ENCODE measurements at regions not wholly inside any gene's neighbourhood (a gene's known extent, or its start where the extent isn't known, plus 50 kb on each side); places are given as distances from the start of the nearest gene placed in this dataset.
A peak's percentile ranks its signal among the peaks of the same experiment; 100 is the strongest.
"Not testable (repeated sequence)": the region's sequence is repeated elsewhere in the genome, so short reads cannot be mapped to it uniquely, and the experiment has no call there.

DNA sequence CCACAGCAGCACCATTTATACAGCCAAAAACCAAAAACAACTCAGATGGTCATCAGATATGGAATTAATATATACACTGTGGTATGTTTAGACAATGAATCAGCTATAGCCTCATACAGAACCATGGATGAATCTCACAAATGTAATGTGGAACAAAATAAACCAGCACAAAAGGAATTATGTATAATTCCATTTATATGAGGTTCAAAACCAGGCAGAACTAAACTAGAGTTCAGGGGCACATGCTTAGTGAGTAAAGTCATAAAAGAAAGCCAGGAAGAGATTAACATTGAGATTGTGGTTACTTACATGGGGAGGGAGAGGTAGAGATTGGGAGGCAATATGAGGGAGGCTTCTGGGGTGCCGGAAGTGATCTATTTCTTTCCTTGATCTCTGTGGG is 231.1 kb downstream of the COPRS start:
- DNase-seq: no peak

DNA sequence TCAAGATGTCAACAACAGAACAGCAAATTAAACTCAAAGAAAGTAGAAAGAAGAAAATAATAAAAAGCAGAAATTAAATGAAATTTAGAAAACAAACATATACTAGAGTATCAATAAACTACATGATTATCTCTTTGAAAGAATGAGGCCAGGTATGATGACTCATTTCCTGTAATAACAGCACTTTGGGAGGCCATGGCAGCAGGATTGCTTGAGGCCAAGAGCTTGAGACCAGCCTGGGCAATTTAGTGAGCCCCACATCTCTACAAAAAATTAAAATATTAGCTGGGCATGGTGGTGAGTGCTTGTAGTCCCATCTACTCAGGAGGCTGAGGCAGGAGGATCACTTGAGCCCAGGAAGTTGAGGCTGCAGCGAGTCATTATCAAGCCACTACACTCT is 232.5 kb downstream of the RAB11FIP4 start:
- no peak for DNase-seq

DNA sequence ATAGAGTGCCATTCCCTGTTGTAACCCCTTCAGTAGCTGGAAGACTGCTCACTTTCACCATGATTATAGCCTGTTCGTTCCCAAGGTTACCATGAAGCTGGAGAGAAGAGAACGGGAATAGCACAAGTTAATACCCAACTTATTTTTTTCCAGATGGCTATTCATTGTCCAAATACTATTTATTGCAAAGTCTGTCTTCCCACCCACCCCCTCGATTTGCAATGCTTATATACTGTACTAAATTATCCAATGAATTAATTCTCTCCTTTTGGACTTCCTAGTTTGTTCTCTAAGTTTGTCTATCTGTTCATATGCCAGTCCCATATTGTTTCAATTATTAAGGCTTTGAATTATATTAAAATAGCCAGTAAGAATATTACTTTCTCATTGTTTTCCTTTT is 231.0 kb downstream of the RAB11FIP4 start:
- DNase-seq: no peak

DNA sequence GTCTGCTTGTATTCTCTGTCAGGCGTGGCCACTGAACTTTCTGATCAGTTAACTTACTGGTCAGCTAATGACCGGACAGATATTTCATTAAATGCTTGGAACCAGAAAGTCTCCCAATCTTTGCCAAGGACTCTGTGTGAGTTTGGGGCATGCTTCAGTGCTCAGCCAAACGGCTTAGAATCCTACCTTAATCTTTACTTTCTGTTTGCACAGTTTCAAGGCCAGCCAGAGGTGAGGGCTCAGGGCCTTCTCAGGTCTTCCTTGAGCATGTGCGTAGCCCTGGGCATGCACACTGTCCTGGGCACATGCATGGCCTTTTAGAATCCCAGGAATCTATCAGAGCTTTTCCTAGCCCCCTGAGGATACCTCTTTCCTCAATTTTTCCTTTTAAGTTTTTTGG is 230.1 kb downstream of the RAB11FIP4 start:
- no peak for DNase-seq

DNA sequence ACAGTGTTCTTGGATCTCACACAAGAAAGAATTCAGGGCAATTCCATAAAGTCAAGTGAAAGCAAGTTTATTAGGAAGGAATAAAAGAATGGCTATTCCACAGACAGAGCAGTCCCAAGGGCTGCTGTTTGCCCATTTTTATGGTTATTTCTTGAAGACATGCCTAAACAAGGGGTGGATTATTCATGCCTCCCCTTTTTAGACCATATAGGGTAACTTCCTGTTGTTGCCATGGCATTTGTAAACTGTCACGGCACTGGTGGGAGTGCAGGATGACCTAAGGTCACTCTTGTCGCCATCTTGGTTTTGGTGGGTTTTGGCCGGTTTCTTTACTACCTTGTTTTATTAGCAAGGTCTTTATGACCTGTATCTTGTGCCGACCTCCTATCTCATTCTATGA is 219.6 kb downstream of the RAB11FIP4 start:
- DNase-seq: not testable (repeated sequence)

DNA sequence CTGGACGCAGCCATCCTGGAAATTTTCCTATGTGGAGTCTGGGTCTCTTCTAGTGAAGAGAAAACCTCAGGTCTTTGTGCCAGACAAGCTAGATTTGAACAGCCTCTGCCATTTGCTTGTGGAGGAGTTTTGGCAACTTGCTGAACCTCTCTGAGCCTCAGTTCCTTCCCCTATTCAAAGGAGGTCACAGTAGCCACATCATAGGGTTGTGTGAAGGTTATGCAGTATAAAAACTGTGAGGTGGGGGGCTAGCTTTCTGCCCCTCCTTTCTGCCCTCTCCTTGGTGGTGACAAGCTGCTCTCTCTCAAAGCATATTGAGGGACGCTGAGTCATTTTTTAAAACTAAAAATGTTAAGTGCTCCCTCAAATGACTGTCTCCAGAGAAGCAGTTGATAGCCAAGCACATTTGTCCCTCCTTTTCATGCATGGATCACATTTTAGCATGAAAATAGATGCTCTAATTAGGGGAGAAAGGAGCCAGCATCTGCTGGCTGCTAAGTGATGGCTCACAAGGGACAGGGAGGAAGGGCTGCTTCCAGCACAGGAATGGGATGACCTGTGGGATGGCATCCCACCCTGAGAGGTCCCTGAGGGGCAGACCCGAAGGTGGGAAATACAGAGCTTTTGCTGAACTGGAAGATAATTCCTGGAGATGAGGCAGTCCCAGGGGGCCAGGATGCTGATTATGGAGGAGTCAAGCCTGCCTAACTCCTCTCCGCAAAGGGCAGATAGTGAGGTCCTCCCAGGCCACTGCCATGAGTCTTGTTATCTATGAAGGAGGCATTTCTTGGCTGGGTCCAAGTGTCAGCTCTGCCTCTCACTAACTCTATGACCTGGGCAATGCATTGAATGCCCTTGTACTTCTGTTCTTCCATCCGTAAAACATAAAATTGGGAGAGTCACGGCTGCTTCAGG is 218.8 kb downstream of the RAB11FIP4 start:
- DNase-seq: peak in 7 of 58 donors; percentile 9 to 47 (median 43)

DNA sequence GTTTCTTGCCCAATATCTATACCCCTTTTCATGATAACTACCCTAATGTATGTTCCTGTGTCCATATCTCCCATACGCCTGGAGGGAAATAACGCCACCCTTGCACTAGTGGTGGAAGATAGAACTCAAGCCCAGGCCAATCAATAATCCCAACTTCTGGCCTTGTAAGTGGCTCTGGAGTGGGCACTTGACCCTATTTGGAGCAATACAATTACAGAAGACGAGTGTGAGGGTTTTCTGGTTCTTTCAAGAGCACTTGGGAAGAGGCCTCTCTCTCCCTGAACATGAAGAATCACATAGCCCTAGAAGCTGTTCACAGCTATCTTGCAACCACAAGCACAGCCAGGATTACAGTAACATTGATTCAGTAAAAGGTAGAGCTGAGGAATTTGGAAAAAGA is 217.9 kb downstream of the RAB11FIP4 start:
- no peak for DNase-seq

DNA sequence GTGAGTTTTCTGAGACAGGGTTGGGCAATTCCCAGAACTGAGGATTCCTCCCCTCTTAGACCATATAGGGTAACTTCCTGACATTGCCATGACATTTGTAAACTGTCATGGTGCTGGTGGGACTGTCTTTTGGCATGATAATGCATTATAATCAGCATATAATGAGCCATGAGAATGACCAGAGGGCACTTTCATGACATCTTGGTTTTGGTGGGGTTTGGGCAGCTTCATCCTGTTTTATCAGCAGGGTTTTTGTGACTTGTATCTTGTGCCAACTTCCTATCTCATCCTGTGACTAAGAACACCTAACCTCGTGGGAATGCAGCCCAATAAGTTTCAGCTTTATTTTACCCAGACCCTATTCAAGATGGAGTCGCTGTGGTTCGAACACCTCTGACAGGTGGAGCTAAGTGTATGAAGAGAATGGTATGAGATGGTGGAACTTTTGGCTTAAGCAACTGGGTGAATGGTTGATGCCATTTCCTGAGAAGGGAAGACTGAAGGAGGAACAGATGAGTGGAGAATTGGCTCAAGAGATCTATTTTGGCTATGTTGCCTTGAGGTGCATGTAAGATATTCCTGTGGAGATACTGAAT is 217.3 kb downstream of the RAB11FIP4 start:
- no peak for DNase-seq

DNA sequence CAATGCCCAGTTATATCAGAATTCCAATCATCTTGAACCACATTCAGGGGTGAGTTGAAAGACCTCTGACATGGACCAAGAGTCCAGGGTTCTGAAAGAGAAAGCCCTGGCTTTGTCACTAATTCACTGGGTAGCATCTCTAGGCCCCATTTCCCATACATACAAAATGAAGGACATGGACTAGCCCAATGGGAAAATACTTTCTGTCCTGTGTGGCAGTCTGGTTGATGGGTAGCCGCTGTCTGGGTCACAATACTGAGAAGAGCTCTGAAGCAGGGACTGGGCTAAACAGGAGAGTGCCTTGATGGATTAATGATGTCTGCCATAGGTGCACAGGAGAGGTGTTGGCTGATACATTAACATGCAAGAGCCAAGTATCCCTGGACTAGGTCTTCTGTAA is 214.3 kb downstream of the RAB11FIP4 start:
- DNase-seq: no peak

DNA sequence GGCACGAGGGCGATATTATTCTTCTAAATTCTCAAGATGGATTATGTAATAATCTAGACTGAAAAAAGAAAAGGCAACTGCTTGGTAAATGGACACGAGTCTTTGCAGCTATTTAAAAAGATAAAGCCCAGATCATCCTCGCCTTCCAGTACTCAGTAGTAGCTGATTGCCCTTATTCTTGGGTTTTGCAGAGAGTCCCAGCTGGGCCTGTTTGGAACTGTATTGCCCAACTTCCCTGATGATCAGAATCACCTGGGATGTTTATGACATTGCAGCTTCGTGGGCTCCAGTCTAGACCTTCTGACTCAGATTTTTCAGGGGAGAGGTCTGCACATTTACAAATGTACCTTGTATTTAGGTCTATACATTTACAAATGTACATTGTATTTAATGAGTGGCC is 213.5 kb downstream of the RAB11FIP4 start:
- no peak for DNase-seq

DNA sequence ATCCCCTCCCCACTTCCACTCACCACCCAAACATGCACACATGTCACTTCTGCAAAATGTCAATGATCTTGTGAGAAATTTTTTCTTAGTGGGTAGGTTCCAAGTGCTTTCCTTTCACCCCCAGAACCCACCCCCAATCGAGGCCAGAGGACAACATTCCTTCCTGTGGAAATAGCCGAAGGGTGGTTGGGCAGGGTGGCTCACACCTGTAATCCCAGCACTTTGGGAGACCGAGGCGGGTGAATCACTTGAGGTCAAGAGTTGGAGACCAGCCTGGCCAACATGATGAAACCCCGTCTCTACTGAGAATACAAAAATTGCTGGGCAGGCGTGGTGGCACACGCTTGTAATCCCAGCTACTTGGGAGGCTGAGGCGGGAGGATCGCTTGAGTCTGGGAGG is 208.7 kb downstream of the RAB11FIP4 start:
- not testable (repeated sequence) for DNase-seq

DNA sequence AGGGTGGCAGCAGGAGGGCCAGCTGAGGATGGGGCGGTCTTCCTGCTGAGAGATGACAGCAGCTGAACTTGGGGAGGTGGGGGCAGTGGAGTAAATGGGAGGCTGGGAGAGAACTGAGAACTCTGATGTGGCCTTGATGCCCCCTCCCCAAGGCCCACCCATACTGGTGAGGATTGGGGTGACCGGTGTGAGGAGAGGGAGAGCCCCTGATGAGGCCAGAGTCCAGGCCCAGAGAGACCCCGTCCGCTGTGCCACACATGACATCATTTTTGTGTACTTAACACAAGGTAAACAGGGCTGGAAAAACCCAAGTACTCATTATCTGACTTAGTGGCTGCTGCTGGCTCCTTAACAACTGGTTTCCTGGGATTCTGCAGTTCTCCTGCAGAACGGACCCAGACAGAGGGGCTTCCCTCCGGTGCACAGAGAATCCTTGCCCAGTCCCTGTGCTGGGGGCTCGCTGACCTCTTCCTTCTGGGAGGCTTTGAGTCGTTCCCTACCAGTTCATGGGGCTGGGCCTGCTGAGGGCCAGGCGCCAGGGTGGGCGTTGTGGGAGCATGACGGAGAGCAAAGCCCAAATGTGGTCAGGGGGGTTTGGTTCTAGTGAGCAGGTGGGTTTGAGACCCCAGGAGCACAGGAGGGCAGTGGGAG is 207.6 kb downstream of the RAB11FIP4 start:
- DNase-seq: no peak

DNA sequence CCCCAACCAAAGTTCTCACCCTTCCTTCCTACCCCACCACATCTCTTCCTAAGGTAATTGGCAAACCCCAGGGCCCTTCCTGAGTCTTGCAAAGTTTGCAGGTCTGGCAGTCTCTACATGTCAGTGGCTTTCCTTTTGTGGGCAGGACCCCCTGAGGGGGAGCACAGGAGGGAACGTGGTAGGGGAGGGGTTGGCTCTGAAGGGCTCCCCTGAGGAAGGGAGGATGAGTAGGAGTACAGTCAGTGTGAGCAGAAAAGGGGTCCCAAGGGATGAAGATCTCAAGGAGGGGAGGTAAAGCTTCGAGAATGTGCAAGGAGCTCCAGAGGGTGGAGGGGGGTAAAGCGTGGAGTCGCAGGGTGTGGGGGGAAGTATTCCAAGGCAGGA is 206.9 kb downstream of the RAB11FIP4 start:
- DNase-seq: no peak

DNA sequence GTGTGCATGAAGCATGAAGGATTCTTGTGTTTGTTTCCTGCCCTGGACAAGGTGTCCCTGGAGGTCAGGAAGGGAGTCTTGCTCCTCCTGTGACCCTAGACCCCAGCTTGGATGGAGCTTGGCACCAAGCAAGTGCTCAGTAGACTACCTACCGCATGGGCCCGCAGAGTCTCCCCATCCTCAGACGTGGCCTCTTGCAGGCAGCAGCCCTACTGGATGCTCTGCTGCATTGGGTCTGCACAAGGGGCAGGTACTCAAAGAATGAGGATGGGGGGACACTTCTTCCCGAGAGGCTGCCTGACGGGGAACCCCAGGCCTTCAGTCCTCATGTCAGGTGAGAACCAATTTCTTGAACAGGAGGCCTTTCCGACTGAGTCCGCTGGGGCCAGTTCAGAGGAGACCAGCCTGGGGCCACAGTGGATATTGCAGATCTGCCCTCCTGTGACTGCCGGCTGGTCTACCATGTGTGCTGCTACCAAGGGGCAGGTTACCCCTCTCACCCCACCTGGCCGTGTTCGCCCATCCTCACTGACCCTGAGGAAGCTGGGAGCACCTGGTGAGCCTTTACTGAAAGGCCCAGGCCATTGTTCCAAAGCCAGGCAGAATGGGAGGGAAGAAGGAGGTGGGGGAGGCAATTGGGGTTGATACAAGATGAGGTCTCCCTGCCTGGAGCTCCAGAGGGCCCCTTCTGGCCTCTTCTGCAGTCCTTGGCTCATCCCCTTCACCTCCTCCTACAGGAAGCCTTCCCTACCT is 206.3 kb downstream of the RAB11FIP4 start:
- DNase-seq: no peak

DNA sequence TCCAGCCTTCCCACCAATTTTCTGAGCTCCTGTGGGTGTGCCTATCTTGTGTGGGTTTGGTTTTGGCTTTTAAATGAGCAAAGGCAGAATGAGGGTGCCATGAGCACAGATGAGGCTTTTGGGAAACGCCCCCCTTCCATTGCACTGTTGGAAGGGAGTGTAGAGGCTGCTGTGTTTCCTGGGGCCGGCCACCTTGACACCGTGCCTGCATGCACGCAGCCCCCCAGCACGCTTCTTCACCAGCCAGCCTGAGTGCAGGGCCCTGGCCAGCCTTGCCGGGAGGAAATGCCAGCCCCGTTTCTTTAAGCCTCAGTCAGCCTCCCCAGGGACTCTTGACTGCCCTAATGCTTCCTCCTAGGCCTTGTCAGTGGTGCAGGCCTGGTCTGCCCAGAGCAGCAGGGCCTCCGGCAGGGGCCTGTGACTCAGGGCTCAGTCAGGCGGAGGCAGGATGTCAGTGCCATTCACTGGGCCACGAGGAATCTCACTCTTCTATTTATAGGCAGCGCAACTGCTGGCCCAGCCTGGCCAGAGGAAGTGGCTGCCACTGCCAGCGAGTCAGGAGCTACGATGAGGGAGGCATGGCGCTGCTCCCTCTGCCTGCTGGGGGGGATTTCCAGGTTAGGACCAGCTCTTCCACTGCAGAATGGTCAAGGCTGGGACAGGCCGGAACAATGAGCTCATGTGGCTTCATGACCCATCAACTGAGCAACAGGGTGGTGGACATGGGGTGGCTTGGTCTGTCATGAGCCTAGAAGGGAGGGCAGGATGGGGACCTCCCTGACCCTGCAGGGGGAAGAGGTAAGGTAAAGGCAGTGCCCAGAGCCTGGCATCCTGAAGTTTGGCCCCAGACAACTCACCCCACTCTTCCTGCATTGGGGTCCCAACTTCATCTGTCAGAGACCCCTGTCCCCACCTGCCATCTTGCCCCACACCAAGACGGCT is 205.2 kb downstream of the RAB11FIP4 start:
- peak in 42 of 58 donors; percentile 8 to 70 (median 34) for DNase-seq

DNA sequence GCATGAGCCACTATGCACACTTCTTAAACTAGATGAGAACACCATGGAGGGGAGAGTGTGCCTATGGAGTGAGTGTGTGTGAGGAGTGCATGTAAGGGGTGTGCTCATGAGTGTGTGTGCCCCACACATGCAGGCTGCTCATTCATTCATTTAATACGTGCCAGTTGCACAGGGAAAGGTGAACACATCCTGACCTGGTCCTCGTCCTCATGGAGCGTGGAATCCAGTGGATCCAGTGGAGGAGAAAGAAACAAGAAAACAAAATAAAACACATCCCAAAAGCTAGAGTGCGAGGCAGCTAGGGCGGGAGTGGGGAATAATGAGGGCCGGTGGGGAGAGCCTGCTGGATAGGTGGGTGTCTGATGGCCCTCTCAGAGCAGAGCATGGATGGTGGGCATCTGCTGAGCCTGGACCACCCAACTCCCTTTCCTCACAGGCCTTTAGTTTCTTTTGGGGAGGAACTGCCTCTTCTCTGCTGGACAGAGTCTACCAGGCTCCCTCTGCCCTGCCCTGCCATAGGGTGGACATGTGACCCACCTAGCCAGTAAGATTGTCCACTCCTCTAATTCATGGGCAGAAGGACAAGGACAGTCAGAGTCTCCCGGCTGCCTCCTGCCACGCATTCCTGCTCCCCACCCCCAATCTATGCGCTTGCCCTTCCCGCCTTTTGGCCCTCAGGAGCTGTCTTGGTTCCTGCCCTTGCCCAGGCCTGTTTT is 204.3 kb downstream of the RAB11FIP4 start:
- DNase-seq: no peak

DNA sequence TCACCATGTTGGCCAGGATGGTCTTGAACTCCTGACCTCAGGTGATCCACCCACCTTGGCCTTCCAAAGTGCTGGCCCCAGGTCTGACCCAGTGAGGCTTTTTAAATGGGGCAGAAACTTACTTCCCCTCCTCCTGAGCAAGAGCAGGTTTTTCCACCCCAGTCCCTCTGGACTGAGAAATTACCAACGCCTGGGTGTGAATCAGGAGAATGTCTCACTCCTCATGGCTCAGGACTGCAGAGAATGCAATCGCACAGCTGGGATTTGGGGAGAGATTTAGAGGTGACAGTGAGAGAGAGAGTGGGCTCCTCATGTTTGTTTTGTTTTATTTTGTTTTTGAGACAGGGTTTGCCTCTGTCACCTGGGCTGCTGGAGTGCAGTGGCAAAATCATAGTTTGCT is 203.6 kb downstream of the RAB11FIP4 start:
- no peak for DNase-seq

DNA sequence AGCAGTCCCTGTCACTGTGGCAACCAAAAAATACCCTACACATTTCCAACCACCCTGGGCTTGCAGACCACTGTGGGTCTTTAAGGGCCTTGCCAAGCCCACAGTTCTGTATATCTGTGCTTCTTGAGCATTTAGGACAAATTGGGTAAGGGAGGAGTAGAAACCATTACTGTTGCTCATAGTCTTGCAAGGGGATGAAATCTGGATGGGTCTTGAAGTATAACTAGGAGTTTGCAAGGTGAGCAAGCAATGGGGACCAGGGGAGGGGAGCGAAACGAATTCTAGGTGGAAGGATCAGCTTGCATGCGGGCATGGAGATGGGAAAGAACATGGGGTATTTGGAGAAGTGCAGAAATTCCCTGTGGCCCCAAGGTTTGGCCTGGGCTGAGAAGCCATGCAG is 202.9 kb downstream of the RAB11FIP4 start:
- no peak for DNase-seq

DNA sequence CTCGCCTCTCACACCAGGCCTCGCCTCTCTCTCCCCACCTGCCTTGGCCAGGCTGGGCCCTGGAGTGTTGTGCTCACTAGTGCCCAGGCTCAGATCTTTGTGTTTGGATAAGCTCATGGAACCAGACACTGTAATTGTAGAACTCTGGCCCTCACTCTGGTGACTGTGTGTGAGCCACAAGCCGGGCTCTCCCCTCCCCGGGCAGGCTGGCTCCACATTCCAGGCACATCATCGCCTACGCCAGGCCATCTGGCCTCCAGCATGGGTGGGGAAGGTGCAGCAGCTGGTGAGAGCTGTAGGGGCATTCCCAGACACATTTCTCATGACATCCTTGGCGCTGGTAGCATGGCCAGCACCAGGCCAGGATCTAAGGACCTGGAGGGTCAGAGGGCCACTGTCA is 202.3 kb downstream of the RAB11FIP4 start:
- peak in 8 of 58 donors; percentile 6 to 30 (median 14) for DNase-seq

DNA sequence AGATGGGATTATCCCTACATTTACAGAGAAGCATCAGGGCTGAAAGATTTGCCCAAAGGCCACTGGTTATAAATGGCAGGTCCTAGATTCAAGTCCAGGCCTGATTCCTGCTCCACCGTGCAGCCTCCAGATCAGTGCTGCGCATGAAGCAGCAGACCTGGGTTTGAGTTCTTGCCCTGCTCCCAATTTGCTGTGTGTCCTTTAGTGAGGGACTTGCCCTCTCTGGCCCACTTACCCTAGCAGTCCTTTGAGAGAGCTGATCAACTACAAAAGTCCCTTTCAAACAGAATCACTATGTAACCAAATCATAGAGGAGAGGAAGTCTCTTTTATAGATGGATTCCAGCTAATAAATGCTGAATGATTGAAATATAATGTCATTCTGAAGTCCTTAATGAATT is 200.4 kb downstream of the RAB11FIP4 start:
- no peak for DNase-seq

Data from anterior cingulate cortex (tissue), 58 donors.